B cell (primary cell): ENCODE measurements at regions not wholly inside any gene's neighbourhood (a gene's known extent, or its start where the extent isn't known, plus 50 kb on each side); places are given as distances from the start of the nearest gene placed in this dataset.

Source experiments
- ATAC-seq: fragments of 200-7000 bp; cut with Tn5 transposase; one replicate; pipeline ENCODE4 v1.10.0; 2021; ENCODE audit warnings: low read depth, mild to moderate bottlenecking, moderate number of reproducible peaks, moderate library complexity
- CTCF ChIA-PET: fragments of 350-600 bp; sonication (Branson Sonifier 250); formaldehyde crosslinking; loops from one replicate; lab custom pipeline; 2021; ENCODE audit warnings: antibody characterized with exemption, inconsistent platforms; lab: Charles Lee
- POLR2A ChIA-PET: fragments of 350-600 bp; sonication (Branson Sonifier 250); formaldehyde crosslinking; loops from one replicate; lab custom pipeline; 2021; ENCODE audit warnings: antibody characterized with exemption; lab: Charles Lee
- DNase-seq: peaks from one replicate; pipeline ENCODE4 v3.0.0; 2013
- H2AFZ ChIP-seq: 2 replicates; pipeline ENCODE4 v1.6.1; 2012; ENCODE audit warnings: mild to moderate bottlenecking, low read depth, low read length; ENCODE audit not compliant: insufficient read depth, poor library complexity, severe bottlenecking
- H3K27ac ChIP-seq, 2 donors: 1 replicate in 1 of 2; 2 replicates in 1 of 2; pipeline ENCODE4 v1.5.1; 2012 to 2013; ENCODE audit warnings: low read length in 2 of 2, mild to moderate bottlenecking in 2 of 2, moderate library complexity in 1 of 2
- H3K27me3 ChIP-seq, 4 experiments: fragments of 200-600 bp in 1 of 4; sonication (generic) in 1 of 4; replicated peaks in 1 of 4; 1 replicate in 2 of 4; 2 replicates in 2 of 4; pipeline versions ENCODE4 v1.6.1 to v1.7.0; 2013 to 2016; ENCODE audit warnings: low read length in 3 of 4, mild to moderate bottlenecking in 2 of 4, mixed read lengths in 1 of 4, moderate library complexity in 1 of 4; ENCODE audit not compliant: insufficient read depth in 4 of 4, control insufficient read depth in 3 of 4; ENCODE audit errors: control extremely low read depth in 1 of 4
- H3K36me3 ChIP-seq, 2 experiments: replicated peaks in 1 of 2; 1 replicate in 1 of 2; 2 replicates in 1 of 2; pipeline versions ENCODE4 v1.6.1 to v1.7.1; 2013; ENCODE audit warnings: low read length in 1 of 2; ENCODE audit not compliant: insufficient read depth in 2 of 2, control insufficient read depth in 1 of 2; ENCODE audit errors: control extremely low read depth in 1 of 2, extremely low read depth in 1 of 2
- H3K4me1 ChIP-seq, 2 donors: fragments of 200-600 bp in 1 of 2; sonication (generic) in 1 of 2; 1 replicate in 1 of 2; 2 replicates in 1 of 2; pipeline versions ENCODE4 v1.5.1 to v1.6.1; 2013 to 2017; ENCODE audit warnings: low read length in 2 of 2; ENCODE audit not compliant: control insufficient read depth in 2 of 2, insufficient read depth in 2 of 2
- H3K4me2 ChIP-seq: replicated peaks from 2 replicates; pipeline ENCODE3; 2012; ENCODE audit warnings: mild to moderate bottlenecking, low read depth, low read length; ENCODE audit not compliant: poor library complexity, severe bottlenecking
- H3K4me3 ChIP-seq, 5 experiments: fragments of 200-600 bp in 1 of 5; sonication (generic) in 1 of 5; 1 replicate in 3 of 5; 2 replicates in 2 of 5; pipeline versions ENCODE4 v1.5.1 to v1.7.0; 2011 to 2016; ENCODE audit warnings: low read length in 4 of 5, mild to moderate bottlenecking in 4 of 5, low read depth in 2 of 5, control low read depth in 1 of 5, moderate library complexity in 1 of 5; ENCODE audit not compliant: insufficient read depth in 1 of 5; ENCODE audit errors: control extremely low read depth in 1 of 5, extremely low read depth in 1 of 5
- H3K79me2 ChIP-seq: fragments of 200-600 bp; sonication (generic); one replicate; pipeline ENCODE4 v1.6.0; 2016; ENCODE audit warnings: low read length; ENCODE audit not compliant: control insufficient read depth, insufficient read depth
- H3K9ac ChIP-seq: fragments of 200-600 bp; sonication (generic); 2 replicates; pipeline ENCODE4 v1.6.1; 2017; ENCODE audit warnings: mild to moderate bottlenecking, low read length, moderate library complexity
- H3K9me3 ChIP-seq, 3 donors: one replicate each; pipeline versions ENCODE4 v1.6.1 to v1.7.1; 2013; ENCODE audit warnings: low read length in 2 of 3; ENCODE audit not compliant: control insufficient read depth in 2 of 3, insufficient read depth in 1 of 3; ENCODE audit errors: control extremely low read depth in 1 of 3
- H4K20me1 ChIP-seq: 2 replicates; pipeline ENCODE4 v1.6.0; 2012; ENCODE audit warnings: mild to moderate bottlenecking, low read length; ENCODE audit not compliant: insufficient read depth, control insufficient read depth, poor library complexity, severe bottlenecking
- H3K27ac Mint-ChIP-seq: one replicate; pipeline ENCODE4 v1.8.0; 2021; ENCODE audit warnings: mixed read lengths
- H3K27me3 Mint-ChIP-seq: one replicate; pipeline ENCODE4 v1.8.0; 2021; ENCODE audit warnings: mixed read lengths
- H3K4me1 Mint-ChIP-seq: one replicate; pipeline ENCODE4 v1.8.0; 2021; ENCODE audit warnings: mixed read lengths
- H3K4me3 Mint-ChIP-seq: one replicate; pipeline ENCODE4 v1.8.0; 2021; ENCODE audit warnings: mixed read lengths
- H3K9me3 Mint-ChIP-seq: one replicate; pipeline ENCODE4 v1.8.0; 2022; ENCODE audit warnings: mixed read lengths; ENCODE audit not compliant: insufficient read depth
- EZH2 ChIP-seq: IDR thresholded peaks from 2 replicates; pipeline ENCODE4 v1.6.1; 2012; ENCODE audit warnings: borderline replicate concordance, low read depth, mild to moderate bottlenecking, moderate library complexity, low read length; ENCODE audit not compliant: insufficient read depth, poor library complexity, severe bottlenecking
- WGBS: methylation state at CpG from one replicate; pipeline ENCODE4 v1.1.5; 2013; ENCODE audit warnings: missing lambda C conversion rate; ENCODE audit not compliant: insufficient coverage; 5-methylcytosine and 5-hydroxymethylcytosine counted together
- intact Hi-C: fragments of 100-400 bp; cut with micrococcal nuclease; formaldehyde crosslinking; loops from one replicate; pipeline ENCODE4 v1.10.0; 2022
- TF ChIP-seq, protein P1 (sequence below): fragments of 200-600 bp; IDR thresholded peaks from one replicate; pipeline ENCODE4 v1.8.0; 2022; ENCODE audit warnings: antibody characterized with exemption, mild to moderate bottlenecking

- intact Hi-C loops, result no loop called here
- ATAC-seq (no peak), DNase-seq (no peak)
- Histone ChIP-seq H3K4me1 (peaks cover 9 to 14% of the 10 kb centered on the region in 2 donors), H3K4me3 (no peak overlapping the region), H4K20me1 (no peaks in the 10 kb centered on the region), H3K79me2 (no peaks in the 10 kb centered on the region), H2AFZ (no peak overlapping the region), H3K4me2 (no peak overlapping the region), H3K9ac (no peak overlapping the region), H3K27me3 (no peaks in the 10 kb centered on the region), H3K36me3 (no peaks in the 10 kb centered on the region), H3K9me3 (no peaks in the 10 kb centered on the region), H3K27ac (no peak overlapping the region)
- H3K27me3 Mint-ChIP-seq, result no peaks in the 10 kb centered on the region
- H3K9me3 Mint-ChIP-seq, result no peaks in the 10 kb centered on the region
- H3K4me1 Mint-ChIP-seq, result peaks cover 25% of the 10 kb centered on the region
- ChIA-PET POLR2A (no interaction called here), CTCF (no interaction called here)
- 66% methylated on average over 7 of the region's 7 CpGs for WGBS
- TF ChIP-seq, protein P1, sequence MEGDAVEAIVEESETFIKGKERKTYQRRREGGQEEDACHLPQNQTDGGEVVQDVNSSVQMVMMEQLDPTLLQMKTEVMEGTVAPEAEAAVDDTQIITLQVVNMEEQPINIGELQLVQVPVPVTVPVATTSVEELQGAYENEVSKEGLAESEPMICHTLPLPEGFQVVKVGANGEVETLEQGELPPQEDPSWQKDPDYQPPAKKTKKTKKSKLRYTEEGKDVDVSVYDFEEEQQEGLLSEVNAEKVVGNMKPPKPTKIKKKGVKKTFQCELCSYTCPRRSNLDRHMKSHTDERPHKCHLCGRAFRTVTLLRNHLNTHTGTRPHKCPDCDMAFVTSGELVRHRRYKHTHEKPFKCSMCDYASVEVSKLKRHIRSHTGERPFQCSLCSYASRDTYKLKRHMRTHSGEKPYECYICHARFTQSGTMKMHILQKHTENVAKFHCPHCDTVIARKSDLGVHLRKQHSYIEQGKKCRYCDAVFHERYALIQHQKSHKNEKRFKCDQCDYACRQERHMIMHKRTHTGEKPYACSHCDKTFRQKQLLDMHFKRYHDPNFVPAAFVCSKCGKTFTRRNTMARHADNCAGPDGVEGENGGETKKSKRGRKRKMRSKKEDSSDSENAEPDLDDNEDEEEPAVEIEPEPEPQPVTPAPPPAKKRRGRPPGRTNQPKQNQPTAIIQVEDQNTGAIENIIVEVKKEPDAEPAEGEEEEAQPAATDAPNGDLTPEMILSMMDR, result no peak
- no peak for TF ChIP-seq EZH2
- no peak overlapping the region for H3K4me3 Mint-ChIP-seq
- H3K27ac Mint-ChIP-seq, result no peak overlapping the region
Measured at GRCh38 chr6:143616741-143617140, 61.0 kb upstream of the PHACTR2 start.

GRCh38 chr6:143615785-143616184 is 62.0 kb upstream of the PHACTR2 start:
- Histone ChIP-seq H3K4me2 (no peak overlapping the region), H3K4me3 (no peak overlapping the region), H2AFZ (no peak overlapping the region), H3K9ac (no peak overlapping the region), H3K27ac (no peak overlapping the region), H3K4me1 (peaks cover 9 to 13% of the 10 kb centered on the region in 2 donors), H3K79me2 (no peaks in the 10 kb centered on the region), H3K36me3 (no peaks in the 10 kb centered on the region), H3K9me3 (no peaks in the 10 kb centered on the region), H4K20me1 (no peaks in the 10 kb centered on the region), H3K27me3 (no peaks in the 10 kb centered on the region)
- intact Hi-C loops, result no loop called here
- ChIA-PET POLR2A (no interaction called here), CTCF (no interaction called here)
- Mint-ChIP-seq H3K9me3 (no peaks in the 10 kb centered on the region), H3K27ac (no peak overlapping the region), H3K4me1 (peaks cover 25% of the 10 kb centered on the region), H3K4me3 (no peak overlapping the region), H3K27me3 (no peaks in the 10 kb centered on the region)
- WGBS, result no CpG with 5 or more reads among the region's 1 CpG
- ATAC-seq, result no peak
- TF ChIP-seq, protein P1, result no peak
- TF ChIP-seq EZH2, result no peak
- DNase-seq, result no peak
